ENCODE measurements at regions not wholly inside any gene's neighbourhood (a gene's known extent, or its start where the extent isn't known, plus 50 kb on each side); places are given as distances from the start of the nearest gene placed in this dataset.

DNA sequence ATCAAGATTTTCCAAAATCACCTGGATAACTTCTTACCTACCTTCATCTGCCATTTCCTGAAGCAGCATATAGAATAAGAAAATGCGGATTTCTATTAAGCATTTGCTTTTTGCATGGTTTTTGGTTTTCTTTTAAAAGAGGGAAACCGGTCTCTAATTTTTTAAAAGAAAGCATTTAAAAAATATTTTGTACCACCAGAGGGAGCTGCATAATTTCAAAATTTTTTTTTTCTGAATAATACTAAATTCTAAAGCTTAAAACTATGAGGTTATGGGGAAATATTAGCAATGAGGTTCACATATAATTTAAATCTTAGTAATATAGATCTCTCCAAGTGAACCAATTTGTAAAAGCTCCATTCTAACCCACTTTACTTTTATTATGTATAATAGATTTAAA lies 137.7 kb upstream of the TENT5D start:
- Histone ChIP-seq H3K27me3 (replicated peaks; ENCODE audit: insufficient read depth) (no peaks in the 10 kb centered on the region), H3K4me3 (no peak overlapping the region), H3K9me3 (no peaks in the 10 kb centered on the region), H3K27ac (no peak overlapping the region), H3K36me3 (no peaks in the 10 kb centered on the region), H3K4me1 (replicated peaks) (no peaks in the 10 kb centered on the region)
- no peak for DNase-seq (ENCODE audit: low spot score)
- TF ChIP-seq POLR2AphosphoS5 (IDR thresholded peaks at IDR 0.05) (no peak), POLR2A (IDR thresholded peaks at IDR 0.05) (no peak)
- TF ChIP-seq, protein P1, sequence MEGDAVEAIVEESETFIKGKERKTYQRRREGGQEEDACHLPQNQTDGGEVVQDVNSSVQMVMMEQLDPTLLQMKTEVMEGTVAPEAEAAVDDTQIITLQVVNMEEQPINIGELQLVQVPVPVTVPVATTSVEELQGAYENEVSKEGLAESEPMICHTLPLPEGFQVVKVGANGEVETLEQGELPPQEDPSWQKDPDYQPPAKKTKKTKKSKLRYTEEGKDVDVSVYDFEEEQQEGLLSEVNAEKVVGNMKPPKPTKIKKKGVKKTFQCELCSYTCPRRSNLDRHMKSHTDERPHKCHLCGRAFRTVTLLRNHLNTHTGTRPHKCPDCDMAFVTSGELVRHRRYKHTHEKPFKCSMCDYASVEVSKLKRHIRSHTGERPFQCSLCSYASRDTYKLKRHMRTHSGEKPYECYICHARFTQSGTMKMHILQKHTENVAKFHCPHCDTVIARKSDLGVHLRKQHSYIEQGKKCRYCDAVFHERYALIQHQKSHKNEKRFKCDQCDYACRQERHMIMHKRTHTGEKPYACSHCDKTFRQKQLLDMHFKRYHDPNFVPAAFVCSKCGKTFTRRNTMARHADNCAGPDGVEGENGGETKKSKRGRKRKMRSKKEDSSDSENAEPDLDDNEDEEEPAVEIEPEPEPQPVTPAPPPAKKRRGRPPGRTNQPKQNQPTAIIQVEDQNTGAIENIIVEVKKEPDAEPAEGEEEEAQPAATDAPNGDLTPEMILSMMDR (IDR thresholded peaks at IDR 0.05), result no peak
- 58% methylated on average over 2 of the region's 2 CpGs for WGBS
- intact Hi-C loops (cut with DNase I), result loop anchor here (5.0 kb wide), 1 partner anchor 295 kb away; no protein-coding TSS in a partner anchor

DNA sequence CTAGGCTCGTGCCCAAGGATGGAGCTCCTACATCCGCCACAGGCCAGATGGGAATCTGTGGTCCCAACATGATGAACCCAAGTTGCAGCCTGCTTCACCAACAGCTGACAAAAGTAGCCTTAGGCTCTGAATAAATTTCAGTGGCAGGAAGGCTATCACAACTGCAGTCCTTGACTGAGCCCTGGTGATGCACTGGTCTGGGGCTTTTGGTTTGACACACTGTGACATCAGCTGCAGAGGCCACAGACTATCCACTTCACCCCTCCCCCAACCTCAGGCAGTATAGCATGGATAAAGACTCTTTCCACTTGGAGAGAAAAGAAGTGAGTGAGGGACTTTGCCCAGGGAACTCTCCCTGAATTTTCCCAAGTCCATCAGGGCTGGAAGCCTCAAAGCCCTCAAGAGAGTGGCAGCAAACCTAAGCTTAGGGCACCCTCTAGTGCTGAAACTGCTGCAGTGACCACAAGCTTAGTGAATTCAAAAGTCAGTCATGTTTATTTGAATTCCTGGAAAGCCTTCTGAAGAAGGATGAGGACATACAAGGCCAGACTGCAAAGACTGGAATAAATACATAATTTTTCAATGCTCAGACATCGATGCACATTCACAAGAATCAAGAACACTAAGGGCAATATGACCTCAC lies 135.0 kb upstream of the TENT5D start:
- DNase-seq (ENCODE audit: low spot score), result peak; percentile 6
- no peaks in the 10 kb centered on the region for H3K4me1 ChIP-seq (replicated peaks)
- WGBS, result 72% methylated on average over 3 of the region's 3 CpGs
- no peaks in the 10 kb centered on the region for H3K27me3 ChIP-seq (replicated peaks; ENCODE audit: insufficient read depth)
- no peaks in the 10 kb centered on the region for H3K9me3 ChIP-seq
- H3K36me3 ChIP-seq, result no peaks in the 10 kb centered on the region
- no peak for TF ChIP-seq POLR2AphosphoS5 (IDR thresholded peaks at IDR 0.05)
- TF ChIP-seq, protein P1 (IDR thresholded peaks at IDR 0.05), result peak in 2 of 4 experiments; percentile 9 to 39
- no peak overlapping the region for H3K27ac ChIP-seq
- no peak overlapping the region for H3K4me3 ChIP-seq
- intact Hi-C loops (cut with DNase I), result no loop called here

DNA sequence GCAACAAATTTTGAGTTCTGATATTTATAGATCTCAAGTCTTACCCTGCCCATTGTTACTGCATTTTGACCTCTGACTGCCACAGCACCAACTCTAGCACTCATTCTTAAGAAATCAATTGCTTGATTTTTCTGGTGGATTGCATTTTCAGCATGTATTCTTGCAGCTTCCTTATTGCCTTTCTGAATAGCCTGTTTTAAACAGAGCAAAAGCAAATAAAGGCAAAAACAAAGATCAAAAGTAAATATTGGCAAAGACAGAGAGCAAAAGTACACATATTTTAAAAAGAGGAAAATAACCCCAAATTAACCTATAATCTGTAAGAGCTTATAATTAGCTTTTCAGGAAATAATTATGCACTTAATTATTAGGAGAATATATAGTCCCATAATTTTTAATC lies 129.4 kb upstream of the TENT5D start:
- intact Hi-C loops (cut with DNase I), result no loop called here
- no peak overlapping the region for H3K4me3 ChIP-seq
- TF ChIP-seq POLR2A (IDR thresholded peaks at IDR 0.05), result no peak
- no peak for TF ChIP-seq POLR2AphosphoS5 (IDR thresholded peaks at IDR 0.05)
- TF ChIP-seq, protein P1 (IDR thresholded peaks at IDR 0.05), result no peak
- no peaks in the 10 kb centered on the region for H3K4me1 ChIP-seq (replicated peaks)
- no peaks in the 10 kb centered on the region for H3K36me3 ChIP-seq
- H3K9me3 ChIP-seq, result no peaks in the 10 kb centered on the region
- no peaks in the 10 kb centered on the region for H3K27me3 ChIP-seq (replicated peaks; ENCODE audit: insufficient read depth)
- DNase-seq (ENCODE audit: low spot score), result no peak
- H3K27ac ChIP-seq, result no peak overlapping the region

DNA sequence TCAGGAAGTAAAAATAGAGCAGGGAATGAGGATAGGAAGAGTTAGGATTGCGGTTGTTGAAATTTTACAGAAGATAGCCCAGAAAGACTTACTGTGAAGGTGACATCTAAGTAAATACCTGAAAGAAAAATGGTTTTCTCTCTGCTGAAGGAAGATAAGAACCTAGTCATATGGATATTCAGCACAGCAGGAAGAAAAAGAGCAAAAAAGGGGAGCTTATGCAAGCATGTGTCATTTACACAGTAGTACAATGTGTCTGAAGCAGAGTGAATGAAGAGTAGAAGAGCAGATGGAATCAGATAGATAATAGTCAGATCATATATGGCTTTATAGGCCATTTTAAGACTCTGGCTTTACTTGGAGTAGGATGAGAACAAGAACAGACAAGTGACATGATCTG lies 126.9 kb upstream of the TENT5D start:
- Histone ChIP-seq H3K27ac (no peak overlapping the region), H3K4me3 (no peak overlapping the region), H3K36me3 (no peaks in the 10 kb centered on the region), H3K9me3 (no peaks in the 10 kb centered on the region), H3K4me1 (replicated peaks) (no peaks in the 10 kb centered on the region), H3K27me3 (replicated peaks; ENCODE audit: insufficient read depth) (no peaks in the 10 kb centered on the region)
- no peak for DNase-seq (ENCODE audit: low spot score)
- TF ChIP-seq POLR2A (IDR thresholded peaks at IDR 0.05) (no peak), POLR2AphosphoS5 (IDR thresholded peaks at IDR 0.05) (no peak)
- TF ChIP-seq, protein P1 (IDR thresholded peaks at IDR 0.05), result no peak
- 100% methylated on average over 1 of the region's 1 CpG for WGBS
- intact Hi-C loops (cut with DNase I), result no loop called here

DNA sequence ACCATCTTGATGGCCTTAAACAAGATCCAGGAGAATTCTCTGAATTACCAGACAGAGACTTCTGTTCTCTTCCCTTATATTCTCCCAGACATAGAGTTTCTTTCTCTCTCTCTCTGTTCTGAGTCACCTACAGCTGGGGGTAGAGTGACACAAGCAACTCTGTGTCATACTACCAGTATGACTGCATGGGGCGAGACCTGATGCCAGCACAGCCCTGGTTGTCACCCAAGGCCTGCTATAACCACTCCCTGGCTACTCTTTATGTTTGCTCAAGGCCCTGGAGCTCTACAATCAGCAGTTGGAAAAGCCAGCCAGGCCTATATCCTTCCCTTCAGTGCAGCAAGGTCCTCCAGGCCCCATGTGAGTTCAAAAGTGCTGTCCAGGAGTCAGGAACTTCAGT lies 114.2 kb upstream of the TENT5D start:
- intact Hi-C loops (cut with DNase I), result no loop called here
- no peaks in the 10 kb centered on the region for H3K9me3 ChIP-seq
- no peaks in the 10 kb centered on the region for H3K4me1 ChIP-seq (replicated peaks)
- H3K27me3 ChIP-seq (replicated peaks; ENCODE audit: insufficient read depth), result no peaks in the 10 kb centered on the region
- no peak for DNase-seq (ENCODE audit: low spot score)
- 60% methylated on average over 1 of the region's 1 CpG for WGBS
- no peak overlapping the region for H3K27ac ChIP-seq
- H3K4me3 ChIP-seq, result no peak overlapping the region
- TF ChIP-seq POLR2A (IDR thresholded peaks at IDR 0.05) (no peak), POLR2AphosphoS5 (IDR thresholded peaks at IDR 0.05) (no peak)
- TF ChIP-seq, protein P1 (IDR thresholded peaks at IDR 0.05), result no peak
- H3K36me3 ChIP-seq, result no peaks in the 10 kb centered on the region
